Right atrium auricular region (tissue), 2 donors: ENCODE measurements at regions not wholly inside any gene's neighbourhood (a gene's known extent, or its start where the extent isn't known, plus 50 kb on each side); places are given as distances from the start of the nearest gene placed in this dataset.

Experiments used
- DNase-seq: peaks from one replicate; pipeline ENCODE4 v3.0.0-alpha.2; 2019; ENCODE audit warnings: low spot score
- H3K27ac ChIP-seq, 2 donors: fragments of 200-600 bp; sonication (generic); 1 replicate in 1 of 2; 2 replicates in 1 of 2; pipeline ENCODE4 v1.5.1; 2016 to 2019
- H3K27me3 ChIP-seq, 2 donors: fragments of 200-600 bp; sonication (generic); one replicate each; pipeline versions ENCODE4 v1.5.1 to v1.6.0; 2017 to 2019
- H3K36me3 ChIP-seq: fragments of 200-600 bp; sonication (generic); one replicate; pipeline ENCODE4 v1.5.1; 2016
- H3K4me1 ChIP-seq, 2 donors: fragments of 200-600 bp; sonication (generic); one replicate each; pipeline versions ENCODE4 v1.5.1 to v1.6.0; 2017 to 2019
- H3K4me3 ChIP-seq, 2 donors: fragments of 200-600 bp; sonication (generic); 1 replicate in 1 of 2; 2 replicates in 1 of 2; pipeline ENCODE4 v1.5.1; 2017 to 2019; ENCODE audit warnings: mild to moderate bottlenecking in 1 of 2, moderate library complexity in 1 of 2
- H3K9me3 ChIP-seq, 2 donors: fragments of 200-600 bp; sonication (generic); one replicate each; pipeline ENCODE4 v1.5.1; 2019
- TF ChIP-seq, protein P1 (sequence below), 2 donors: fragments of 200-600 bp; sonication (generic); IDR thresholded peaks; one replicate each; pipeline ENCODE4 v1.5.1; 2019; ENCODE audit warnings: antibody characterized with exemption in 2 of 2

- Histone ChIP-seq H3K4me3 (no peak overlapping the region), H3K4me1 (no peaks in the 10 kb centered on the region), H3K36me3 (no peaks in the 10 kb centered on the region), H3K27ac (no peak overlapping the region), H3K27me3 (no peaks in the 10 kb centered on the region), H3K9me3 (no peaks in the 10 kb centered on the region)
- DNase-seq, result no peak
- TF ChIP-seq, protein P1, sequence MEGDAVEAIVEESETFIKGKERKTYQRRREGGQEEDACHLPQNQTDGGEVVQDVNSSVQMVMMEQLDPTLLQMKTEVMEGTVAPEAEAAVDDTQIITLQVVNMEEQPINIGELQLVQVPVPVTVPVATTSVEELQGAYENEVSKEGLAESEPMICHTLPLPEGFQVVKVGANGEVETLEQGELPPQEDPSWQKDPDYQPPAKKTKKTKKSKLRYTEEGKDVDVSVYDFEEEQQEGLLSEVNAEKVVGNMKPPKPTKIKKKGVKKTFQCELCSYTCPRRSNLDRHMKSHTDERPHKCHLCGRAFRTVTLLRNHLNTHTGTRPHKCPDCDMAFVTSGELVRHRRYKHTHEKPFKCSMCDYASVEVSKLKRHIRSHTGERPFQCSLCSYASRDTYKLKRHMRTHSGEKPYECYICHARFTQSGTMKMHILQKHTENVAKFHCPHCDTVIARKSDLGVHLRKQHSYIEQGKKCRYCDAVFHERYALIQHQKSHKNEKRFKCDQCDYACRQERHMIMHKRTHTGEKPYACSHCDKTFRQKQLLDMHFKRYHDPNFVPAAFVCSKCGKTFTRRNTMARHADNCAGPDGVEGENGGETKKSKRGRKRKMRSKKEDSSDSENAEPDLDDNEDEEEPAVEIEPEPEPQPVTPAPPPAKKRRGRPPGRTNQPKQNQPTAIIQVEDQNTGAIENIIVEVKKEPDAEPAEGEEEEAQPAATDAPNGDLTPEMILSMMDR (IDR thresholded peaks at IDR 0.05), result no peak
Observed at GRCh38 chr3:871651-872050, 221.2 kb upstream of the CNTN6 start.

GRCh38 chr3:877001-877400 lies 215.8 kb upstream of the CNTN6 start:
- no peaks in the 10 kb centered on the region for H3K36me3 ChIP-seq
- TF ChIP-seq, protein P1 (IDR thresholded peaks at IDR 0.05), result no peak
- no peak overlapping the region for H3K27ac ChIP-seq
- no peaks in the 10 kb centered on the region for H3K4me1 ChIP-seq
- H3K9me3 ChIP-seq, result no peaks in the 10 kb centered on the region
- no peak overlapping the region for H3K4me3 ChIP-seq
- no peak for DNase-seq
- H3K27me3 ChIP-seq, result no peaks in the 10 kb centered on the region

DNA sequence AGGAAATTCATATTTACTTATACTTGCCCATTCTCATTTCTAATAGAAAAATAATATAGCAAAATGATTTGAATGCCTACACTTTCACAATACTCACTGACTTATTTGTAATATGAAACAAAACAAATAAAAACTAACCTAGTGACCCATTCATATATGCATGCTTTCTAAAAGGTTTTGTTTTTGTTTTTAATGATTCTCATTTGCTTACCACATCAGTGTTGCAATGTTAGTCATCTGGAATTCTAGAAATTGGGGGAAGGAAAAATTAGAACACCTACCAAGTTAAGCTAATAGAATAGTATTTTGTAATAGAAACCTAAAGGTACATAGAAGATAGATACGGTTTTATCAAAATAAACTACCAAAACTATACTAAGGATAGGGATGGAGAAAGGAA lies 214.1 kb upstream of the CNTN6 start:
- H3K9me3 ChIP-seq, result no peaks in the 10 kb centered on the region
- H3K36me3 ChIP-seq, result no peaks in the 10 kb centered on the region
- H3K4me3 ChIP-seq, result no peak overlapping the region
- no peak overlapping the region for H3K27ac ChIP-seq
- DNase-seq, result no peak
- no peaks in the 10 kb centered on the region for H3K27me3 ChIP-seq
- TF ChIP-seq, protein P1 (IDR thresholded peaks at IDR 0.05), result no peak
- H3K4me1 ChIP-seq, result no peaks in the 10 kb centered on the region

- no peak overlapping the region for H3K27ac ChIP-seq
- H3K27me3 ChIP-seq, result no peaks in the 10 kb centered on the region
- H3K4me3 ChIP-seq, result no peak overlapping the region
- H3K9me3 ChIP-seq, result no peaks in the 10 kb centered on the region
- TF ChIP-seq, protein P1 (IDR thresholded peaks at IDR 0.05), result no peak
- no peaks in the 10 kb centered on the region for H3K4me1 ChIP-seq
- no peaks in the 10 kb centered on the region for H3K36me3 ChIP-seq
- no peak for DNase-seq
Observed at GRCh38 chr3:880371-880770, 212.5 kb upstream of the CNTN6 start.

DNA sequence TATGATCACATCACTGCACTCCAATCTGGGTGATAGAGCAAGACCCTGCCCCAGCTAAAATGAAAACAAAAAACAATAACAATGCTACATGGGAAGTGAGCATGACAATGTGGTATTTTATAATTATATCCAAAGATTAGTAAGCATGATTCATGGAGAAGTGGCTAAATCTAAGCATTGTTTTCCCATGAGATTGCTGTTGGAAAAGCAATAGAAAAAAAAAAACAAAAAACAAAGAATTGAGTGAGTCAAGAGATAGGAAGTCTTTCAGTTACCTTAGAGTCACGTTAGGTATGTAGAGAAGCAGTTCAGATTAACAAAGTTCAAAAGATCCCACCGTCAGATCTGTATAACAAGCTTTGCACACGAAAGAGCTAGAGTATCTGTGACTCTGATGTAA lies 210.3 kb upstream of the CNTN6 start:
- H3K27ac ChIP-seq, result no peak overlapping the region
- DNase-seq, result no peak
- no peaks in the 10 kb centered on the region for H3K4me1 ChIP-seq

More for the DNA sequence above, 210.3 kb upstream of the CNTN6 start:
- Histone ChIP-seq H3K27me3 (no peaks in the 10 kb centered on the region), H3K4me3 (no peak overlapping the region), H3K36me3 (no peaks in the 10 kb centered on the region), H3K9me3 (no peaks in the 10 kb centered on the region)
- TF ChIP-seq, protein P1 (IDR thresholded peaks at IDR 0.05), result no peak
